ENCODE measurements at regions not wholly inside any gene's neighbourhood (a gene's known extent, or its start where the extent isn't known, plus 50 kb on each side); places are given as distances from the start of the nearest gene placed in this dataset.

DNA sequence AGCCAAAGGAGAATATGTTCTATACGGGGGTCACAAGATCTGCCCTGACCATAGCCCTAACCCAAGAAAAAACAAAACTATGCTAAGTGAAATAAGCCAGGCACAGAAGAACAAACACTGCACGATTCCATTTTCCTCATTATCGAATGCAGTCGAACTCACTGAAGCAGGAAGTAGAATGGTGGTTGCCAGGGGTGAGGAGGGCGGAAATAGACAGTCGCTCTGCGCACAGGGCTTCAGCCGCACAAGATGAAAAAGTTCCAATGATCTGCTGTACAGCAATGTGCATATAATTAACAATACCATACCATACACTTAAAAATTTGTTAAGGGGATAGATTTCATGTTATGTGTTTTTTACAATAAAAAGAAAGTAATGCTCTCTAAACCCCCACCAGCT is 257.7 kb downstream of the TXNL1 start:
- no peak for DNase-seq (ENCODE audit: low spot score)

DNA sequence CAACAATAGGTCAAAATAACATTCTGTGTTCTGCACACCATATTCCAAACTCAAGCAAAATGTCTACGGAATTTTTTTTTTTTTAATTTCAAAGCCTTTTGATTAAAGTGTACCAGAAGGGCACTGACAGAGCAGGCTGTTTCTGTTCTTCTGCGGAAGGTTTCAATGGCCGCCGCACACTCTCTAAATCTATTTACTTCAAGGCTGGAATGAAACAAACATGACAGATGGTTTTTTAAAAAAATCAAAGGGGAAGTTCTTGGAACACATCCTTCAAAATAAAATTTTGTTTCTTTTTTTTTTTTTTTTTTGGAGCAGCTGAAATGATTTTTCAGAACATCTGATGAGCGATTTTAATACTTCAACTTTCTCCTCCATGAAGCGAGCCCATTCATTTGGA is 259.1 kb downstream of the TXNL1 start:
- DNase-seq (ENCODE audit: low spot score) = no peak

DNA sequence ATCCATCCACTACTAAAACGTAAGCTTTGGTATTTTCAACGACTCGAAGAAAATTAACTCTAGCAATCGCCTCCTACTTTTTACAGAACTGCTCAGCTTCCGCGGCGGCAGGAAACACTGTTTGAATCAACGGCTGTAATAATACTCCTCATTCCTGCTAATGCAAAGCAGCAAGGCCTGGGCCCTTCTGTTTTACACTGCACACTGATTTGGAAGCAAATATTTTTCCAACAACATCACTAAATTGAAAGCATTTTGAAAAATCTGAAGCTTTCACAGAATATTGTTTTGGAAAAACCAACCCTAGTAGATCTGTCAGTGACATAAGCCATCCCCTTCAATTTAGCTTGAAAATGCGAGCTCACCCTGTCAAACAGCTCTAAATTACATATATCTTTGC is 261.2 kb downstream of the TXNL1 start:
- no peak for DNase-seq (ENCODE audit: low spot score)

DNA sequence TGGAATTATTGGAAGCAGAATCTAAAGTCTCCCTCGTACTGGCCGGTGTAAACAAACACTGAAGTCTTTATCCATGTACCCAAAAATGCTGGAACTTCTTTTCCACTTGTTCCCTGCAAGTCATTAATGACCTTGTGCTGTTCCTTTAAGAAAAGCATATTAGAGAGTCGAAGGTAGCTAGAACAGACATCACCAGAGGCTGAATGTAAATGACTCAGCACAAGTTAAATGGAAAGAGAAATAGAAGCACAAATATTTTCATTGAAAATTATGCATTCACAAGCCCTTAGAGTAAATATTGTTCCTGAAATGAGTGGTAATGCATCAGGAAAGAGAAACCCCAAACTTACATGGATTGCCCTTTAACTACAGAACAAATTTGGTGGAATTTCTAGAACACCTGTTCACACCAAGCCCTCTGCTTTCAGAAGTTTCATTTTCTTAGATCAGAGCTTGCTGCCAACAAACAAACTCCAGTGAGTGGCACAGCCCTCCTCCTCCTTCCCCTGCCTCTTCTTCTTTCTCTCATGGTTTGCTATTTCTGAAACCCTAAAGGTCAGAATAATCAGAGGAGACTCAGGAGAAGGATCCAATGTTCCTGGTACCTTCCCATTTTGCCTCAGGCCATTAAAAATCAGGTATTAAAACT is 264.3 kb downstream of the TXNL1 start:
- no peak for DNase-seq (ENCODE audit: low spot score)

DNA sequence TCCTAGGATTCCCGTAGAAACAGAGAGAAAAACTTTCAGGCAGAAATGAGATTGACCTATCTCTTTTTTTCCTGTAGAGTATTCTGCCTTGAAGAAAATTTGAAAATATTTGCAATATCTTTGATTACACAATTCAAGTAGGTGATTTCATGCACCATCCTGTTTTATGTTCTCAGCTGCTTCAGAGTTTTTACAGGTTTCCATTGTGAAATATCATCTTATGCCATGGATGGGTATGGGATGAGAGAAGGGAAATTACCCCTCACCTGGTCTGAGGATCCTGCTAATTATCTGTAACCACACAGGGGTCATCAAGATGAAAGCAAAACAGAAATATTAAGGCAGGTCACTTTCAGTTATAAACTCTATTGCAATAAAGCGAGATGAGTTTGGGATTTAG is 264.8 kb downstream of the TXNL1 start:
- DNase-seq (ENCODE audit: low spot score) = no peak

DNA sequence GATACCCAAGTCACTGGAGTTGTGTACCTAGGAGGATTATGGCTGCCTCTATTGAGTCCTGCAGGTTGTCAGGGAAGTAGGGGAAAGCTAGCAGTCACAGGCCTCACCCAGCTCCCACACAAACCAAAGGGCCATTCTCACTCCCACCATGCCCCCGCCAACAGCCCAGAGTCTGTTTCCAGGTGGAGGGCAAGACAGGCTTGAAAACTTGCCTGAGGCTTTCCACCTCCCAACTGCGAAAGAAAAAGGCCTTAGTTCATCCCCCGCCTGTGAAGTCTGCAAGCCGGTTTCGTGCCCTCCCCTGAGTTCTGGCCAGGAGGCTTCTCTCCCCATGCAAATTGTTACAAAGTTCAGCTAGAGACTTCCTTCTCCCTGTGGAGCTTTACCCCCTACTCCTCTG is 270.3 kb downstream of the TXNL1 start:
- no peak for DNase-seq (ENCODE audit: low spot score)

DNA sequence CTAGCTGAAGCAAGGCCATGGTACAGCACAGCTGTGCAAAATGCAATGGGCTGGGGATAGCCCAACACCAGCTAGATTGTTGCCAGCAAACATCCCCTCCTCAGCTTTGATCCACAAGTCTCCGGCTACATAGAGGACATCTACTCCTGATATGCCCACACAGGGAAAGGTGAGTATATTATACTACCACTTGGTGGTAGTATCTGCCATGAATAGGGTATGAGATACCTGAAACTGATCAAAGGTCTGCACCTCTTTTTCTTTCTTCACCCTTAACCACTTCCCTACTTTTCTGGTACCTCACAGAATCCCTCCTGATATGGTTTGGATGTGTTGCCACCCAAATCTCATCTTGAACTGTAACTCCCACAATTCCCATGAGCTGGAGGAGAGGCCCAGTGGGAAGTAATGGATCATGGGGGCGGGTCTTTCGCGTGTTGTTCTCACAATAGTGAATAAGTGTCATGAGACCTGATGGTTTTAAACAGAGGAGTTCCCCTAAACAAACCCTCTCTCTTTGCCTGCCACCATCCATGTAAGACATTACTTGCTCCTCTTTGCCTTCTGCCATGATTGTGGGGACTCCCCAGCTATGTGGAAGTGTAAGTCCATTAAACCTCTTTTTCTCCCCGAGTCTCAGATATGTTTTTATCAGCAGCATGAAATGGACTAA is 279.6 kb downstream of the TXNL1 start:
- no peak for DNase-seq (ENCODE audit: low spot score)

DNA sequence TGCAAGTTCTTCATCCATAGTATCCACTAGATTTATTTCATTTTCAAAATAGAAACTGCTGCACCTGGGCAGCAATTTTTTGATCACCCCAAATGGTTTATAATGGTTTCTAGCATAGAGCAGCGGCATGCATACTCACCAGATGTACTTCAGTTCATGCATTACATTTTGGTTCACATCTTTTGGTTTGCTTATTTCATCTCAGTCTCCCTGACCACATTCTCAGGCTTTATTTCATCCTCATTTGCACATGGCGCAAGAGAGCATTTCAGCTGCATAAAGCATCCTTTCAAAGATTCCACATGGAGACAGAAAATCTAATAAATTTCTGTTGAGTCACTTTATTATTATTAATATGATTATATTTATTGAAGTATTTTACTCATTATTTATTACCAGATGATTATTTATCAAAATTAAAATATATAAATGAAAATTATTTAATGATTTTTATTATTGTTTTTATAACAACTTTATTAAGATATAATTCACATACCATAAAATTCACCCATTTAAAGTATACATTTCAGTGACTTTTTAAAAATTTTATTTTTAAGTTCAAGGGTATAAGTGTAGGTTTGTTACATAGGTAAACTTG is 284.6 kb downstream of the TXNL1 start:
- DNase-seq (ENCODE audit: low spot score) = no peak

DNA sequence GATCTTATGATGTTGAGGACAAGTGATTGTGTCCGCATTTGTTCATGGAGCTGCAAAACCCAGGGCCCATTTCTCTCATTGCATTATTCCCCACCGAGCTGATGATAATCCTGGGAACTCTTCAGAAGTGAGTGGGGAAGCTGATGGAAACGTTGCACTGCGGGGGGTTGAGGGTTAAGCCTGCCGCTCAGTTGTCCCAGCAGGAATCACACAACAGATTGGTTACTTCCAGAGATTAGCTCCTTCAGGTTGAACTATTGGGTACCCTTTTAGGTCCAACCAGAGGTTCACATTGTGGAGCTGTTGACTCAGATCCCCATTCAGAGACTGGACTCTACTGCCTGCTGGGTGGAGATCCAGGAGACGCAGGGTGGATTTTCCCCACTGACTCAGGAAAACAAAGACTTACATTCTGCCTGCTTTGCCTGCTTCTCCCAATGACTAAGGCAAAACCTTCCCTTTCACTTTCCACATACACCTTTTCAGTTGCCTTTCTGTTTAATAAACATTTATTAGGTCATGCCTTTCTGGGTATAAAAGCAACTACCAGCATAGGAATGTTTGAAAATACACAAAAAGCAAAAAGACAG is 286.4 kb downstream of the TXNL1 start:
- DNase-seq (ENCODE audit: low spot score) = no peak

DNA sequence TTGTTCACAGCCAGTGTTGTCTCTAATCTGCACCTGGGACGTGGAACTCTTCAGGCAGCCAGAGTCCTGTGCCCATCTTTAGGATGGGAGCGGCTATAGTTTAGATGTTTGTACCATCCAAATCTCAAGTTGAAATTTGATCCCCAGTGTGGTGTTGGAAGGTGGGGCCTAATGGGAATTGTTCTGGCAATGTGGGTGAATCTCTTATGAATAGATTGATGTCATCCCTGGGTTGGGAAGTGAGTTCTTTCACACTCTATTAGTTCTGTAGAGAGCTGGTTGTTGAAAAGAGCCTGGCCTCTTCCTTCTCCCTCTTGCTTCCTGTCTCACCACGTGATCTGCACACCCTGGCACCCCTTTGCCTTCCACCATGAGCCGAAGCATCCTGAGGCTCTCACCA is 300.9 kb downstream of the TXNL1 start:
- DNase-seq (ENCODE audit: low spot score) = no peak

DNA sequence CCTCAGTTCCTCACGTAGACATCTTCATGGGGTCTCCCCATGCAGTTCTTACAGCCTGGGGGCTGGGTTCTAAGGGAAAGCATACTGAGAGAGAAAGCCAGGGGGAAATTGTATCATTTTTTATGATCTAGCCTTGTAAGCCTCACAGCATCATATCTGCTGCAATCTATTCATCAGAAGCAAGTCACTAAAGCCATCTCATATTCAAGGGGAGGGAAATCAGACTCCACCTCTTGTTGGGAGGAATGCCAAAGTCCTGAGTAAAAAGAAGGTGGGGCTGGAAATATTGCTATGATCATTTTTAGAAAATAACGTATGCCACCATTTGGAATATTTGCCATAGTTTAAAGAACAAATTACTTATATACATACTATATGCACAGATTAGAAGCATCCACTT is 304.6 kb downstream of the TXNL1 start:
- no peak for DNase-seq (ENCODE audit: low spot score)

DNA sequence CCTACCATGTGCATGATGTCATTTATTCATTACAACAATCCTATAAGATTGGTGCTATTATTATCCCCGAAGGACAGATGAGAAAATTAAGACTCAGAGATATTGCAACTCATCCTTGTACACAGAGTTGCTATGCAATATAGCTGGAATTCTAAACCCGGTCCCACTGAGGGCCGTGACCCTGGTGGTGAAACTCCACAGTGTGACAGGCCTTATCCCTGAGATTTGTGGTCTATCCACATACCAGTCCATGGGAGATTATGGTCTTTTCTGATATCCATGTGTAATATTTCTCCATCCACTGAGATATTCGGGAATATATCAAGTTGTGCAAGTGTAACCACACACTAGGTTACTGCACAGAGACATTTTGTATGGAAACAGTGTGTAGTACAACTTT is 305.2 kb downstream of the TXNL1 start:
- DNase-seq (ENCODE audit: low spot score) = no peak

DNA sequence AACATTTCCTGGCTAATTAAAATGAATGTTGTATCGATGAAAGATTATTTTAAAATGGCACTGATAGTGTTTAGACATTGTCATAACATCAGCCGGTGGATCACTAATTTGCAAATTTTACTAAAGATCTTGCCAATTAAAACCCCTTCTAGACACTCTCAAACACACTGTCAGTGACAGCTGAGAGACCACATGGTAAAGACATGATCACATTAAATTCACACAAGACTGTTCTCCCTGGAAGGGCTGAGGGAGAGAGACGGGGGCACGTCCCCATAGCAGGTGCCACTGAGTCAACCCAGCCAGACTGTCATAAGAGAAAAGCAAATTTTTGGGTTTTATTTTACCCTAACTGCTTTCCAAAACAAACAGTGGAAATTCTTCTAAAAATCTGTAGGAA is 306.0 kb downstream of the TXNL1 start:
- DNase-seq (ENCODE audit: low spot score) = no peak

DNA sequence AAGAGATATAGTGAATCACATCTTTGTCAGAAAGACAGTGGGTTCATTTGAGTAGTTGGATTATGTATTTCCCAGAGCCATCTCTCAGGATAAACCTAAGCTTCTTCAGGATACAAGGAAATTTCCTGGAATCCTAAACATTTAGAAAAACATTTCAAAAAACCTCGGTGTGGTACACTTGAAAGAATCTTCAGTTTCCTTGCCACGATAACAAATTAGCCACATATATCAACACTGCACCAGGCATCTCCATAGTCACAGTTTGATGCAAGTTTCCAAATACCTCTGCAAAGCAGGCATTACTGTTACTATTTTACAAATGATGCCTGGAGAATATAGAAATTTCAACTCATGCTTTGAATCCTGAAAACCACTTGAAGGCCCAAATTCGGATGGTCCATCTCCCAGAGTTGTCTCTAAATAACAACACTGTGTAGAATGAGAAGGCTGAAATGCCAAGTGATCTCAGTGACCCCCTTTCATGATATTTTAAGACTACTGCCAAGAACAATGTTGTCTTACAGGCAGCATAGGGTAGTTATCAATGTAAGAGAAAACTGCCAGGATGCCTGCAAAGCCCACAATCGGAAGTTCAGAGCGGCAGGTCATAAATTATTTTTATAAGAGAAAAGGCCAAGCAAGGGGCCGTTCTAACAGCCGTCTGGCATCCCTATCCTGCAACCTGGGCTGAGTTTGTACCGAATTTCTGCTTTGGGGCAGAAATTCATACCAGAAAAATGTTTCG is 307.9 kb downstream of the TXNL1 start:
- no peak for DNase-seq (ENCODE audit: low spot score)

DNA sequence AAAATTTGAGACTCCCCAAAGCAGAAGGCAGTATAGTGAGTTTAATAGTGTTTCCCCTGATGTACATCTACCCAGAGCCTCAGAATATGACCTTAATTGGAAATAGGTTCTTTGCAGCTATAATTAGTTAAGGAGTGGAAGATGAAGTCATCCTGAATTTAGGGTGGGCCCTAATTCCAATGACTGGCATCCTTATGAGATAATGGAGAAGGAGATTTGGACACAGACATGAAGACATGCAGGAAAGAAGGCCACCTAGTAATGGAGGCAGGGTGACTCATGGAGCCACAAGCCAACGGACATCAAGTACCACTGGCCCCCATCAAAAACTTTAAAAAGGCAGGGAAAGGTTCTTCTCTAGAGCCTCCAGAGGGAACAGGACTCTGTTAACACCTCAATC is 308.9 kb downstream of the TXNL1 start:
- no peak for DNase-seq (ENCODE audit: low spot score)

DNA sequence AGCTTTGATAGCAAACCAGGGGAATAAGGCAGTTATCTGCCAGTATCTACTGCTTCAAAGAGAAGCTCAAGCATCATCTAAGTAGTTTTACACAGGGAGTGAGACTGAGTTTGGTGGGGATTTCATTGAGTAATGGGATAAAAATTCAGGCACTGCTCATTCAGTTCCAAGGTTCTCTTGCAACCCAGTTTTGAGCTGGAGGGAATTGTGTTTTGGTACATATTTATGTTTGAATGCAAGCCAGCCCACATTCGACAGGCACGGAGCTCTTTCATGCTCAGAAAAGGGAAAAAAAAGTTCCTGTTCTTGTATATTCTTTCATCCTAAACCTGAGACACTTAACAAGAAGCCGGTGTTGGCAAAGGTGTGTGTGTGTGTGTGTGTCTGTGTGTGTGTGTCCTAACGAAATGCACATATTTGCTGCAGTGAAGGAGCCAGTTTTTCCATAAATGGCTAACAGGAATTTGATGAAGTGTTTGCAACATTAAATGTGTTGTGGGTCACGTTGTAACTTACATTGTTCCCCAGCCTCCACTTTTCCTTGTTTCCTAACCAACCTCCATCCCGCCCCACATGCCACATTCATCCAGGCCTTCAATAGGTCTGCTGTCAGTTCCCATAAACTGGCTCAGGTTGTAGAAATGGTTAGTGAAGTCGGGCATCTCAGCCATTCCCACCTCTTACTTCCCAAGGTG is 311.1 kb downstream of the TXNL1 start:
- no peak for DNase-seq (ENCODE audit: low spot score)

DNA sequence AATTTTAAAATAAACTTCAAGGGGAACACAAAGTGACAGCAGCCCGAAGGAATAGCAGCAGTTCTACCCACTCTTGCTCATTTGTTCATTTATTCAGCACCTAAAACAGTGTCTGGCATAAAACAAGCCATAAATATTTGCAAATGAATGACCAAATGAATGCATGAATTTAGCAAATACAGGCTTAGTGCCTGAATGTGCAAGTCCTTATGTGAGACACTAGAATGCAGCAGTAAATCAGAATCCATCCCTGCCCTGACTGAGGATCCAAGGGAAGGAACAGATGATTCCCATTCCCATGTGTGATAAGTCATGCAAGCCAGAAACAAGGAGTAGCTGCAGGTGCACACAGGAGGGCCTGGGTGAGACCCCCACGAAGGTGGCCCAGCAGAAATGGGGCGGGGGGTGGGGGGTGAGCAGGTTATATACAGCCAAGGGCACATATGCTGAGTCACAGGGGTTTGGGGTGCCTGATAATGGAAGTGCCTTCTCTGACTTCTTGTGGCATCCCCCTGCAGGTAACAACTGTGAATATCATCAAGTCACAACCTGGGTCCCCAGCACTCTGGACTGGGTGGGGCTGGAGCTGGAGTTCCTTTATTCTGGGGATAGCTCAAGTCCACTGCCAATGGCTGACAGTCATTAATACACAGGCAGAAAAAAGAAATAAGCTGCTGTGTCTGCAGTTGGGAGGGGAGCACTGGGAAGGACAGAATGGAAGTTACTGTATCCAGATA is 311.9 kb downstream of the TXNL1 start:
- no peak for DNase-seq (ENCODE audit: low spot score)

DNA sequence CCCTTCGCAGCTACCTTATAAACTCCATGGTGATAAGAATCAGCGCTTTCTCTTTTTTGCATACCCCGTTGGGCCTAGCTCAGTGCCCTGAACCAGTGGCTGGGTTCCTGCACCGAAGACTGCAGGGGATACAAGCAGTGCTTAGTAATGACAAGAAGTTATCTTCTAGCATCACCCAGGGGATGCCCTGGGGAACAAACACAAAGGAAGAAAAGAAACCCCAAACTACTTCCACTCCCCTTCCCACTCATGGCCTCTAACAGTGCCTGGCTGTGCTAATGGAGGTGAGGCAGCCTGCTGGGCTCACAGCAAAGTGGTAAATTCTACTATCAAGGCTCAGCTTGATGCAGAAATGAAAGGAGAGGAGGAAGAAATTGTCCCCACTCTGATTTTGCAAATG is 314.7 kb downstream of the TXNL1 start:
- DNase-seq (ENCODE audit: low spot score) = no peak

DNA sequence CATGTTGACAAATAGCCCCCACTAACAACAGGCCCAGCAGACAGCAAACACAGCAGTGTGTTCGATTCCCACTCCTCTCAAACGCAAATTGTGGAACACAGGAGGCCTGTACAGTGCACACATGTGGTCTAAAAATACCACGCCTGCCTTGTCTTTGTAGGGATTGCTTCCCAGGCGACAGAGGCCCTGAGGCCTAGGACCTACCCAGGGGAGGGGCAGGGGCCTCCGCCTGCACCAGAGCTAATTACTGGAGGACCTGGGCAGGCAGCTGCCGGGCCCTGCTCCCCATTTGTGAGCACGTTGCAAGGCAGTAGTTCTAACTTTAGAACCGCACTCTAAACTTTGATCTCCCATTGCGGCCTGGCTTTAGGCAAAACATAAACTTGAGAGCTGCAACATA is 316.0 kb downstream of the TXNL1 start:
- no peak for DNase-seq (ENCODE audit: low spot score)

DNA sequence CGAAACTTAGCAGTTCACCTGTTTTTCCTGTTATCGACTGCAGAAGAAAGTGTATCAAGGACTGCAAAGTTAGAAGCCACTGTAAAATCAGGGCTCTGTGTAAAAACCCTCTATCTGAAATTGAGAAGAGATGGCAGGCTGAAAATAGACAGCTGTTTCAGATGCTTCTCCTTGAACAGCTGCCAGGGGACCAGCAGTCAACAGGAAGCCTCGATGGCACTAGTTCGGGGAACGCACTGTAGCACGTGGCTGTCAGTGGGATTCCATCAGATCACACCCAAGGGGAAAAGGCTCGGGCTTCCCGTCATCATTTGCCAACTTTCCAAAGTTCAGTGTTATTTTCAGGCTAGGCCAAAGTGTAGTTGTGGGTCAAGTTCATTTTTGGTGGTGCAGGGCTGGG is 316.9 kb downstream of the TXNL1 start:
- DNase-seq (ENCODE audit: low spot score) = no peak

DNA sequence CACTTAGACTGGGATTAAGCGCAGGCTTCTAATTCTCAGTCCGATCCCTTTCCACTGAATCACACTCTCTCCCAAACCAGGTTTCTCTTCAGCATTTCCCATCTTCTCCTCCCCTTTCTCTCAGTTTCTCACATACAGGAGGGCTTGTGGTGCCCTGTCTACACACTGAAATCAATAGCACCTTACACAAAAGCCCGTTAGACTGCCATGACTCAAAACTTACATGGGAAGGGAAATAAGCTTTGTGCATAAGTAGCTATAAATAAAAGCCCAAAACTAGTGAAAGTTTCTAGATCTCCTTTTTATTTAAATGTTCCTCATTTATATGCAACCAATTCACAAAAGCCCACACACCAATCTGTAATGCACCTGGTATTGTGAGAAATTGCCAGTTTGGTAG is 318.4 kb downstream of the TXNL1 start:
- DNase-seq (ENCODE audit: low spot score) = no peak

Data from HuH-7.5 (cell line).